ENCODE measurements at regions not wholly inside any gene's neighbourhood (a gene's known extent, or its start where the extent isn't known, plus 50 kb on each side); places are given as distances from the start of the nearest gene placed in this dataset.
"Not testable (repeated sequence)": the region's sequence is repeated elsewhere in the genome, so short reads cannot be mapped to it uniquely, and the experiment has no call there.

- DNase-seq; H3K9me3 ChIP-seq (ENCODE audit: control insufficient read depth in 2 of 2, insufficient read depth in 1 of 2, low read depth in 1 of 2, low read length in 1 of 2); H3K36me3 ChIP-seq (ENCODE audit: control insufficient read depth in 3 of 3, insufficient read depth in 2 of 3, low read depth in 1 of 3, low read length in 3 of 3); H3K4me3 ChIP-seq (ENCODE audit: low read depth in 1 of 3, low read length in 3 of 3); H3K27me3 ChIP-seq (ENCODE audit: control insufficient read depth in 3 of 3, insufficient read depth in 3 of 3, low read length in 3 of 3); H3K4me1 ChIP-seq (ENCODE audit: control insufficient read depth in 3 of 3, insufficient read depth in 2 of 3, low read depth in 1 of 3, low read length in 2 of 3); FAIRE-seq; H3K27ac ChIP-seq (ENCODE audit: low read depth in 1 of 3, low read length in 2 of 3): not testable (repeated sequence)
- WGBS, 3 donors = 70 to 74% (median 72%) methylated on average over 8 of the region's 8 CpGs
These were observed 437.4 kb upstream of the NRP1 start for GRCh38 chr10:33771856-33772255.

DNA sequence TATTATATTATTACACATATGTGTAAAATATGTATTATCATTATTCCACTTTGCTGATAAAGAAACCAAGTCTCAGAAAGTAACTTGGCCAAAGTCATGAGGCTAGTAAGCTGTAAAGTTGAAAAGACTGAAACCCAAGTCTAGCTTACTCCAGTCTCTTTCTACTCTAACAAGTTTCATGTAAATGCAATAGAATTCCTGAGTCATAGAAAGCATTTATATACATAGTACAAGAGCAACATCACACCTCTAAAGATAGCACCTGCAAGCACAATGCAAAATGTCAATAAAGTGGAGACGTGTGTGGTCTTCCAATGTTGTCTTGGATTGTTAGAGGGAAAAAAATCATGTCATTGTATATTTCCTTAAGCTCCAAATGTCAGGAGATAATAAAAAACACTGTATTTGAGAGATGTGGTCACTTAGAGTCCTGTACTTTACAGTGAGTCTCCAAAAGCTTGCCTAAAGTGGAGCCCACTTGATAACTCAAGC lies 430.3 kb upstream of the NRP1 start:
- no peak for FAIRE-seq

DNA sequence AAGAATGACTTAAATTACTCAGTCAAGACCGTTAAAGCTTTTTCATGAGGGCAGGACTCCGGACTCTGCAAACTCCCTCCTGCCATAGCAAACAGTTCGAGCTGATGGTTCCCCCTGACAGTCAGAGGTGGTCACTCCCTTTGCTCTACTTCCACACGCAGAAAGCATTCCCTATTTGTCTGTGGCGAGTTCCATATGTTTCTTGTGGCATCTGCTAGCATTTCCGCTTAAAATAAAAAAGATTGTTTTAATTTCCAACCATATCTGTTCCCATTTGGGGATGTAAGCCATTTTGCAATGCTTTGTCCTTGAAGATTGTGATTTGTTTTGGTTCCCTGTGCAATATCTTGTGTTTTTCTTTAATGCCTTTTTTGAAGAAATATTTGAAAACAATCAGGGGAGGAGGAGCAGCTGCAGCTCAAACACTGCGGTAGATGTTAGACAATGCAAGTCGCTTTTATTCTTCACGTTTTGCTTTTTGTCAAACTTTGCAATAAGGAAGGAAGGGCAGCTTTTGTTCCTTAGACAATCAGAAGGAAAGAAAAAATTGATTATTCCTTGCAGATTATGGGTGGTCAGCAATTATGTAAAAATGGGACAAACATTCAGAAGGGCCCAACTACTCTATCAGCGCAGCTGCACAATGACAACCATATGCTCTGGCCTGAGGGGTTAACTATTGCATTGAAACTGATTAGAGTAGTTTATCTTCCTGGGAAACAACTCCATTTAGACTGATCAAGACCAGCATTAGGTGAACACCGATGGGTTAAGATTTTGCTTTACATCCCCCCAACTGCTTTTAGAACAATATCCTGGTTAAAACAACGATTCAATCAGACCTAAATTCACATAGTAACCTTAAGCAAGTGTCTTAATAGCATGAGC lies 425.8 kb upstream of the NRP1 start:
- Histone ChIP-seq H3K27ac (ENCODE audit: low read depth in 1 of 3, low read length in 2 of 3) (no peak overlapping the region), H3K27me3 (ENCODE audit: control insufficient read depth in 3 of 3, insufficient read depth in 3 of 3, low read length in 3 of 3) (no peaks in the 10 kb centered on the region), H3K36me3 (ENCODE audit: control insufficient read depth in 3 of 3, insufficient read depth in 2 of 3, low read depth in 1 of 3, low read length in 3 of 3) (no peaks in the 10 kb centered on the region), H3K4me1 (ENCODE audit: control insufficient read depth in 3 of 3, insufficient read depth in 2 of 3, low read depth in 1 of 3, low read length in 2 of 3) (no peaks in the 10 kb centered on the region), H3K9me3 (ENCODE audit: control insufficient read depth in 2 of 2, insufficient read depth in 1 of 2, low read depth in 1 of 2, low read length in 1 of 2) (peaks cover 0 to 3% of the 10 kb centered on the region in 2 donors), H3K4me3 (ENCODE audit: low read depth in 1 of 3, low read length in 3 of 3) (no peak overlapping the region)
- FAIRE-seq = no peak
- 72 to 82% (median 80%) methylated on average over 12 of the region's 12 CpGs for WGBS, 3 donors
- DNase-seq = no peak

More for the DNA sequence above, 430.3 kb upstream of the NRP1 start:
- DNase-seq = no peak
- H3K4me3 ChIP-seq (ENCODE audit: low read depth in 1 of 3, low read length in 3 of 3) = no peak overlapping the region
- H3K36me3 ChIP-seq (ENCODE audit: control insufficient read depth in 3 of 3, insufficient read depth in 2 of 3, low read depth in 1 of 3, low read length in 3 of 3) = no peaks in the 10 kb centered on the region
- H3K27me3 ChIP-seq (ENCODE audit: control insufficient read depth in 3 of 3, insufficient read depth in 3 of 3, low read length in 3 of 3) = no peaks in the 10 kb centered on the region
- WGBS, 3 donors = 85 to 95% (median 86%) methylated on average over 1 of the region's 1 CpG
- no peak overlapping the region for H3K27ac ChIP-seq (ENCODE audit: low read depth in 1 of 3, low read length in 2 of 3)
- no peaks in the 10 kb centered on the region for H3K4me1 ChIP-seq (ENCODE audit: control insufficient read depth in 3 of 3, insufficient read depth in 2 of 3, low read depth in 1 of 3, low read length in 2 of 3)
- peaks cover 0 to 3% of the 10 kb centered on the region in 2 donors for H3K9me3 ChIP-seq (ENCODE audit: control insufficient read depth in 2 of 2, insufficient read depth in 1 of 2, low read depth in 1 of 2, low read length in 1 of 2)

- H3K4me1 ChIP-seq (ENCODE audit: control insufficient read depth in 3 of 3, insufficient read depth in 2 of 3, low read depth in 1 of 3, low read length in 2 of 3) = no peaks in the 10 kb centered on the region
- no peak for DNase-seq
- H3K4me3 ChIP-seq (ENCODE audit: low read depth in 1 of 3, low read length in 3 of 3) = no peak overlapping the region
- peaks cover 0 to 1% (median 0%) of the 10 kb centered on the region in 3 donors for H3K27me3 ChIP-seq (ENCODE audit: control insufficient read depth in 3 of 3, insufficient read depth in 3 of 3, low read length in 3 of 3)
- FAIRE-seq = no peak
- H3K9me3 ChIP-seq (ENCODE audit: control insufficient read depth in 2 of 2, insufficient read depth in 1 of 2, low read depth in 1 of 2, low read length in 1 of 2) = peaks cover 0 to 3% of the 10 kb centered on the region in 2 donors
- H3K36me3 ChIP-seq (ENCODE audit: control insufficient read depth in 3 of 3, insufficient read depth in 2 of 3, low read depth in 1 of 3, low read length in 3 of 3) = no peaks in the 10 kb centered on the region
- 81 to 91% (median 84%) methylated on average over 5 of the region's 5 CpGs for WGBS, 3 donors
- no peak overlapping the region for H3K27ac ChIP-seq (ENCODE audit: low read depth in 1 of 3, low read length in 2 of 3)
These were observed 424.7 kb upstream of the NRP1 start for GRCh38 chr10:33759191-33759590.

DNA sequence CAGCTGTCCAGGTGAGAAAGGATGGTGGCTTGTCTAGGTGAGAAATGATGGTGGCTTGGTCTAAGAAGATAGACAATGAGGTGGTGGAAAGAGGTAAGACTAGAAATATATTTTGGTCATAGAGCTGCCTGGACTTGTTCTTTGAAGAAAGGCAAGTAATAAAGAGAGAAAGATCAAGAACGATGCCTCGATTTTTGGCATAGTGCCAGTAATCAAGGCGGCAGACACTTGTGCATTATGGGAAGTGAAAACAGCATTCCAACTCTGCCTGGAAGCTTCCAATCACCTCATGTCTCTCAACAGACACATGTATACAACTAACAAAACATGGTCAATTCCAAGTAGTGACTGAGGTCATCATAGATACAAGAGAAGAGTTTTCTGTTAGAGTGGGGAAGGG lies 423.8 kb upstream of the NRP1 start:
- H3K36me3 ChIP-seq (ENCODE audit: control insufficient read depth in 3 of 3, insufficient read depth in 2 of 3, low read depth in 1 of 3, low read length in 3 of 3) = no peaks in the 10 kb centered on the region
- DNase-seq (no peak), FAIRE-seq (no peak)
- no peaks in the 10 kb centered on the region for H3K4me1 ChIP-seq (ENCODE audit: control insufficient read depth in 3 of 3, insufficient read depth in 2 of 3, low read depth in 1 of 3, low read length in 2 of 3)
- H3K27ac ChIP-seq (ENCODE audit: low read depth in 1 of 3, low read length in 2 of 3) = no peak overlapping the region
- 61 to 63% (median 63%) methylated on average over 3 of the region's 3 CpGs for WGBS, 3 donors
- H3K27me3 ChIP-seq (ENCODE audit: control insufficient read depth in 3 of 3, insufficient read depth in 3 of 3, low read length in 3 of 3) = peaks cover 0 to 1% (median 0%) of the 10 kb centered on the region in 3 donors
- peaks cover 0 to 3% of the 10 kb centered on the region in 2 donors for H3K9me3 ChIP-seq (ENCODE audit: control insufficient read depth in 2 of 2, insufficient read depth in 1 of 2, low read depth in 1 of 2, low read length in 1 of 2)
- no peak overlapping the region for H3K4me3 ChIP-seq (ENCODE audit: low read depth in 1 of 3, low read length in 3 of 3)

GRCh38 chr10:33754052-33754451 lies 419.6 kb upstream of the NRP1 start:
- DNase-seq (no peak), FAIRE-seq (no peak)
- Histone ChIP-seq H3K9me3 (ENCODE audit: control insufficient read depth in 2 of 2, insufficient read depth in 1 of 2, low read depth in 1 of 2, low read length in 1 of 2) (no peaks in the 10 kb centered on the region), H3K4me3 (ENCODE audit: low read depth in 1 of 3, low read length in 3 of 3) (no peak overlapping the region), H3K27ac (ENCODE audit: low read depth in 1 of 3, low read length in 2 of 3) (no peak overlapping the region), H3K27me3 (ENCODE audit: control insufficient read depth in 3 of 3, insufficient read depth in 3 of 3, low read length in 3 of 3) (peaks cover 0 to 1% (median 0%) of the 10 kb centered on the region in 3 donors), H3K4me1 (ENCODE audit: control insufficient read depth in 3 of 3, insufficient read depth in 2 of 3, low read depth in 1 of 3, low read length in 2 of 3) (no peaks in the 10 kb centered on the region), H3K36me3 (ENCODE audit: control insufficient read depth in 3 of 3, insufficient read depth in 2 of 3, low read depth in 1 of 3, low read length in 3 of 3) (no peaks in the 10 kb centered on the region)
- WGBS, 3 donors = 87 to 91% (median 87%) methylated on average over 4 of the region's 4 CpGs

- FAIRE-seq = no peak
- WGBS, 3 donors = 89 to 98% (median 92%) methylated on average over 3 of the region's 3 CpGs
These were observed 418.9 kb upstream of the NRP1 start for GRCh38 chr10:33753389-33753788.

GRCh38 chr10:33749790-33750189 lies 415.3 kb upstream of the NRP1 start:
- Histone ChIP-seq H3K4me3 (ENCODE audit: low read depth in 1 of 3, low read length in 3 of 3) (no peak overlapping the region), H3K4me1 (ENCODE audit: control insufficient read depth in 3 of 3, insufficient read depth in 2 of 3, low read depth in 1 of 3, low read length in 2 of 3) (no peaks in the 10 kb centered on the region), H3K27ac (ENCODE audit: low read depth in 1 of 3, low read length in 2 of 3) (no peak overlapping the region), H3K9me3 (ENCODE audit: control insufficient read depth in 2 of 2, insufficient read depth in 1 of 2, low read depth in 1 of 2, low read length in 1 of 2) (no peaks in the 10 kb centered on the region), H3K36me3 (ENCODE audit: control insufficient read depth in 3 of 3, insufficient read depth in 2 of 3, low read depth in 1 of 3, low read length in 3 of 3) (no peaks in the 10 kb centered on the region), H3K27me3 (ENCODE audit: control insufficient read depth in 3 of 3, insufficient read depth in 3 of 3, low read length in 3 of 3) (peaks cover 0 to under 1% (median 0%) of the 10 kb centered on the region in 3 donors)
- WGBS, 3 donors = 19 to 46% (median 34%) methylated on average over 4 of the region's 4 CpGs
- peak; percentile 22 to 44 for DNase-seq
- no peak for FAIRE-seq

More at GRCh38 chr10:33753389-33753788, 418.9 kb upstream of the NRP1 start:
- DNase-seq = no peak
- Histone ChIP-seq H3K27me3 (ENCODE audit: control insufficient read depth in 3 of 3, insufficient read depth in 3 of 3, low read length in 3 of 3) (peaks cover 0 to 1% (median 0%) of the 10 kb centered on the region in 3 donors), H3K4me3 (ENCODE audit: low read depth in 1 of 3, low read length in 3 of 3) (no peak overlapping the region), H3K9me3 (ENCODE audit: control insufficient read depth in 2 of 2, insufficient read depth in 1 of 2, low read depth in 1 of 2, low read length in 1 of 2) (no peaks in the 10 kb centered on the region), H3K27ac (ENCODE audit: low read depth in 1 of 3, low read length in 2 of 3) (no peak overlapping the region), H3K4me1 (ENCODE audit: control insufficient read depth in 3 of 3, insufficient read depth in 2 of 3, low read depth in 1 of 3, low read length in 2 of 3) (no peaks in the 10 kb centered on the region), H3K36me3 (ENCODE audit: control insufficient read depth in 3 of 3, insufficient read depth in 2 of 3, low read depth in 1 of 3, low read length in 3 of 3) (no peaks in the 10 kb centered on the region)

Measured in small intestine (tissue), 7 donors.